ENCODE measurements at regions not wholly inside any gene's neighbourhood (a gene's known extent, or its start where the extent isn't known, plus 50 kb on each side); places are given as distances from the start of the nearest gene placed in this dataset.
"Not testable (repeated sequence)": the region's sequence is repeated elsewhere in the genome, so short reads cannot be mapped to it uniquely, and the experiment has no call there.

- not testable (repeated sequence) for TF ChIP-seq CTCF (conservative IDR thresholded peaks at IDR 0.05); EZH2 (IDR thresholded peaks at IDR 0.05; ENCODE audit: low read depth)
Observed at GRCh38 chr5:66293851-66294250, 149.8 kb downstream of the SREK1 start.

Data from PC-9 (cell line).